Smooth muscle cell of the brain vasculature (primary cell): ENCODE measurements at regions not wholly inside any gene's neighbourhood (a gene's known extent, or its start where the extent isn't known, plus 50 kb on each side); places are given as distances from the start of the nearest gene placed in this dataset.
"Not testable (repeated sequence)": the region's sequence is repeated elsewhere in the genome, so short reads cannot be mapped to it uniquely, and the experiment has no call there.

Experiments
- DNase-seq: peaks from one replicate; pipeline ENCODE4 v3.0.0-alpha.2; 2012; ENCODE audit warnings: low read depth, low spot score

DNA sequence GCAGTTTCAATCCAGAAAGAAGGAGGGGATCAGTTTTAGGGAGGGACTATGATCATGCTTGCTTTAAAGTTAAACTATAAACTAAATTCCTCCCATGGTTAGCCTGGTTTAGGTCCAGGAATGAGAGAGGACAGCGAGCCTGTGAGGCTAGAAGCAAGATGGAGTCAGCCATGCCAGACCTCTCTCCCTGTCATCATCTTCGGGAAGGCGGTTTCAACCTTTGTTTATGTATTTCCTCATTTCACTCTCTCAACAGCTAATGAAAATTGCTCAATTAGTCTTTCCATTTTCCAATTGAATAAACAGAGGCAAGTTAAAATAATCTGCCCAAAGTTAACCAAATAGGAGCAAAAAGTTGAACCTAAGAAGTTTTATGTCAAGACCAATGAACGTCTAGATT, 201.5 kb downstream of the KCNJ2 start:
- DNase-seq, result no peak

DNA sequence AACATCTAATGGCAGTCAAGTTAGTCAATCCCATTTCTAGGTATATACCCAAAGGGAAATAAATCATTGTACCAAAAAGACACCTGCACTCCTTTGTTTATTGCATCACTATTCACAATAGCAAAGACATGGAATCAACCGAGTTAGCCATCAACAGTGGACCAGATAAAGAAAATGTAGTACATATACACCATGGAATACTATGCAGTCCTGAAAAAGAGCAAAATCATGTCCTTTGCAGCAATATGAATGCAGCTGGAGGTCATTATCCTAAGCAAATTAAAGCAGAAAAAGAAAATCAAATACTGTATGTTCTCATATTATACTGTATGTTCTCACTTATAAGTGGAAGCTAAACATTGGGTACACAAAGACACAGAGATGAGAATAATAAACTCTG, 204.0 kb downstream of the KCNJ2 start:
- no peak for DNase-seq

DNA sequence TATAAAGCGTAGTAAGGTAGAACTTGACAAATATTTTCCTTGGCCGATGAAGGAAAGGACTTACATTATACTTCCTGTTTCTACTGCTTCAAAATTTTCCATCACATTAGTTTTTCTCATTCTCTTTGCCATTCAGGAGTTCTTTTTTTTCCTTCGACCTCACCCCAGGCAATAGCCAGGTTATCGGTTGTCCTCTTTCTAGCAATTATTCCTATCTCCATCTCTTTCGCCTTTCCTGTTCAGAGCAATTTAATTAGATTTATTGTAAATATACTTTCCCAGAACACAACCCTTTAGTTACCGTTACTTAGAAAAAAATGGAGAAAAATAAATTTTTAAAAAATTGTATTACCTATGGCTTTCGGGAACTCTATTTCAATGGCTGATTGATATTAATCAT, 205.2 kb downstream of the KCNJ2 start:
- no peak for DNase-seq

DNA sequence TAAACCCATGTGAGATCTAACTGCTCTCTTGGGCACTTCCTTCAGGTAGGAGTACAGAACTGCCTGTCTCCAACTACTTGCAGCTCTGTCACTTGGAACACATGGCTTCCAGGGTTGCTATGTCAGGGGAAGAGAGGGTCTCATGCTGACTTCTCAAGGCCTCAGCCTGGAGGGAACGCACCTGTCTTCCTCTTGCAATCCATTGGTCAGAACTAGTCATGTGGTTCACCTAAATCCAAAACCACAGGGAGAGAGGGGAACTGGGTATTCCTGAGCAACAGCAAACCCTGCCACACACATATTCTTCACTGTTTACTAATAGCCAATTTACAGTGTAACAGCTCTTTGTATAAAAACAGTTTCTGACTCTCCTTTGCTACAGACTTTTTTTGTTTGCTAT, 206.1 kb downstream of the KCNJ2 start:
- no peak for DNase-seq

DNA sequence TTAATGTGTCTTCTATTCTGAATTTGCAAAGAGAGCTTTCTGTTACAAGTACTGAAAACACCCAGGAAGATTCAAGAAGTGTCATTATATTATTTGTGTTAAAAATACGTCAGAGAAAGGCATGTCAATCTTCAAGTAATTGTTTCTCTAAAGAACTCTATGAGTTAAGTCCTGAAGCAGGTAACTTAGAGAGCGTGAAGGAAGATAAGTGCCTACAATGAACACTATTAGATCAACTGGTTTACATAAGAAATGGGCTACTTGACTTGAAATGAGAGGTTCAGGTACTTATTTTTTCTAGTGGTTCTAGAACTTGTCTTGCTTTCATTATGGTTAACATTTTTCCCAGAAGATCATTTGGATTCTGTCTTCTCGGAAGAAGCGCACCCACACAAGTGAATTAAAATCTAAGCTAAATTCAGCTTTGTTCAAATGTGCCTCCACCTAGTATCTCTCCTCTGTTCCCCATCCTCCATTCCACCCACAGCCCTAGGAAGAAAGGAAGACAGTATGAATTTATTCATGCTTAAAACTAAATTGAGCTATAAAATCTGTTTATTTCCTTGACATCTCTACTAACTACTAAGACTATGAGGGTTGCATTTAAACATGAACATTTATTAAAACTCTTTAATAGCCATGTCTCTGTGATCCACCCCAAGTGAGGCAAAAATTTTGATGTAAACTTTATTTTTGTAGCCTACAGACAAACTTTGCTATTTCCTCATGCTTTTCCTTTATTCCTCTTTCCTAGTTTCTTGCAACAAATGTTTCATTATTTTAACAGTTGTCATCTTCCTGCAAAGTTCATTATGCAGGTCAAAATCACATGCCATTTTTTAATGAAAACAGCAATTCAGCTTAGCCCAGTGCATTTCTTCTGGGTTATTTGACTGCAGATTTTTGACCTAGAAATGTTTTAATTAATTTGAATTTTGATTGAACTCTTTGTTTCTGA, 206.8 kb downstream of the KCNJ2 start:
- no peak for DNase-seq

DNA sequence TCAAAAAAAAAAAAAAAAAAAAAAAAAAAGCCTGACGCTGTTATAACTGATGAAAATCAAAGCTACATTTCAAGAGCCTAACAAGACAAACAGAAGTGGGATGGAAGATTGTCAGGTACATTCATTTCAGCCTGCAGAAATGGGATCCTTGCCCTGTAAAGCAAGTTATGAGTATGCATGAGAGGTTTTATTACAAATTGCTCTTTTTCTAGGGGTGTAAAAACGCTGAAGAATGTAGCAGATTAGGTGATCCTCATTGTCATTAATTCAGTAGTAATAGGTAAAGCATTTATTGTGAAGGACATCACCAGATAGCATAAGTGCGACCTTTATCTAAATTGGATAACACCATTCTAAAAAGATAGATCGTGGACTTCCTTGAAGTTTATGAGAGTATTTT, 208.3 kb downstream of the KCNJ2 start:
- DNase-seq, result no peak

DNA sequence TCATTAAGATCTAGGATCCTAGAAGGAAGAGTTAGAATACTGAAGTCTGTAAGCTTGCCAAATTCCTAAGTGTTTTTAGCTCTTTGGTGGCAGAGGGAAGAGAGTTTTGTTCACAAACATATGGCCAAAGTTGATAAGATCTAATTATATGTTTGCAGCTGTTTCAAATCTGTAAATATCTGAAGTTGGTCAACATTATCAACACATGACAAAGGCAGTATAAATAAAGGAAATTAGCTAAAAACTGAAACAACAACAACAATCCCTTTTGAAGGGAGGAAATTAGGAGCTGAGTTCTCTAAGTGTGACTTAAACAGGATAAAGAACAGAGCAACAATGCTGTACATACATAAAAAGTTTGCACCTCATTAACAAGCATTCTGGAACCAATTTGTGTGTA, 208.7 kb downstream of the KCNJ2 start:
- DNase-seq, result no peak

DNA sequence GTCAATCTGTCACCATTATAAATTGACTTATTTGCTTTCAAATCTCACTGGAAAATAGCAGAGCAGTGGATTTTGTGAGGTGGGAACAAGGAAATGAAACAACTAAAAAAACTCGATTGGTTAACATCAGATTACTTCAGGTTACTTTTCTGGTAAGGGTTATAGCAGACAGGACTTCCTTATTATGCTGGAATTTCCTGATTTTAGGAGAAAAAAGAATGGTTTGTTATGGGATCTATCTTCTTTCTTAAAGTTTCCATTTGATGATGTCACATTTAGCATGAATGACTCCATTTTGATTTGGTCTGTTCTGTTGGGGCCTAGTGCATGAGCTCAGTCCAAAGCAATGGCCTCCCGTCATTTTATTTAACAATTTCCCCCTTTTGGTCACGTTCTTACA, 210.6 kb downstream of the KCNJ2 start:
- DNase-seq, result no peak

DNA sequence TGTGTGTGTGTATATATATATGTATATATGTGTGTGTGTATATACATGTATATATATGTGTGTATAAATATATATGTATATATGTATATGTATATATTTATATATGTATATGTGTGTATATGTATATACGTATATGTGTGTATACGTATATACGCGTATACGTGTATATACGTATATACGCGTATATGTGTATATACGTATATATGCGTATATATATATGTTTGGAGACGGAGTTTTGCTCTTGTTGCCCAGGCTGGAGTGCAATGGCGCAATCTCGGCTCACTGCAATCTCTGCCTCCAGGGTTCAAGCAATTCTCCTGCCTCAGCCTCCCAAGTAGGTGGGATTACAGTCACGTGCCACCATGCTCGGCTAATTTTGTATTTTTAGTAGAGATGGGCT, 212.6 kb downstream of the KCNJ2 start:
- not testable (repeated sequence) for DNase-seq

DNA sequence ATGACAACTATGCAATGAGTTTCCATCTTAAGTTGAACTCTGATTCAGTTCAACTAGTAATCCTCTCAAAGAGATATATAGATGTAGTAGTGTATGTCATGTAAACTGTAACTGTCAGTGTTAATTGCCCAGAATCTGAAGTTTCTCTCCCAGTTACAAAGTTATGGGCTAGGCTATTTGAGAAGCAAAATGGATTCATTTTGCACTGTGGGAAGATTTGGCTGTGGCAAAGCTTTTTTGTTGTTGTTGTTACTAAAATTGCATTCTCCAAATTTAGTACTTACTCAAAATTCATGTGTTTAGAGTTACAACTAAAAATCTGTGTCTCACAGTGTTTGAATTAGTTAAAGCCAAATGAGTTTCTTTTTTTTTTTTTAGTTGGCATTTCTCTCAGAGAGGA, 219.0 kb downstream of the KCNJ2 start:
- DNase-seq, result no peak

DNA sequence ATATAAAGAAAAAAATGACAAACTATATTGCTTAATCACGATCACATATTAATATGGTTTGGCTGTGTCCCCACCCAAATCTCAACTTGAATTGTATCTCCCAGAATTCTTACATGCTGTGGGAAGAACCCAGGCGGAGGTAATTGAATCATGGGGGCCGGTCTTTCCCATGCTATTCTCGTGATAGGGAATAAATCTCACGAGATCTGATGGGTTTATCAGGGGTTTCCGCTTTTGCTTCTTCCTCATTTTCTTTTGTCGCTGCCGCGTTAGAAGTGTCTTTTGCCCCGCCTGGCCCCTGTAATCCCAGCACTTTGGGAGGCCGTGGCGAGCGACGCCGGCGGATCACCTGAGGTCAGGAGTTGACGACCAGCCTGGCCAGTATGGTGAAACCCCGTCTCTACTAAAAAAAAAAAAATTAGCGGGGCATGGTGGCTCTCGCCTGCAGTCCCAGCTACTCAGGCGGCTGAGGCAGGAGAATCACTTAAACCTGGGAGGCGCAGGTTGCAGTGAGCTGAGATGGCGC, 220.0 kb downstream of the KCNJ2 start:
- DNase-seq, result not testable (repeated sequence)

DNA sequence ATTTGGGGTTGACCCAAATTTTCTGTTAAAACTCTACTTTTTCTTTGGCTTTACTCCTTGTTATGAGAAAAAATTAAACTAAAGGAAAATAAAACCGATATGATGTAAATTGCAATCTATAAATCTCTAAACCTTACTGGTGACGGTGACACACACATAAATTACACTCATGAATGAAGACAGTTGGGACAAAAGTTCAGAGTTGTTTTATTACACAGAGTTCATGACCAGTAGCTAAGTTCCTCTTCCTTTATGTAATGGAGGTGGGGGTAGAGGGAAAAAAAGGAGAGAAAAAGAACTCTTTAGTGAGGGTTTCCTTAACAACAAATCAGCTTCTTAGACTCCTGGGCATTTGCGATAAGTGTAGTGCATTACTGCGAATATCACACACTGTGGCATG, 220.7 kb downstream of the KCNJ2 start:
- DNase-seq, result no peak

DNA sequence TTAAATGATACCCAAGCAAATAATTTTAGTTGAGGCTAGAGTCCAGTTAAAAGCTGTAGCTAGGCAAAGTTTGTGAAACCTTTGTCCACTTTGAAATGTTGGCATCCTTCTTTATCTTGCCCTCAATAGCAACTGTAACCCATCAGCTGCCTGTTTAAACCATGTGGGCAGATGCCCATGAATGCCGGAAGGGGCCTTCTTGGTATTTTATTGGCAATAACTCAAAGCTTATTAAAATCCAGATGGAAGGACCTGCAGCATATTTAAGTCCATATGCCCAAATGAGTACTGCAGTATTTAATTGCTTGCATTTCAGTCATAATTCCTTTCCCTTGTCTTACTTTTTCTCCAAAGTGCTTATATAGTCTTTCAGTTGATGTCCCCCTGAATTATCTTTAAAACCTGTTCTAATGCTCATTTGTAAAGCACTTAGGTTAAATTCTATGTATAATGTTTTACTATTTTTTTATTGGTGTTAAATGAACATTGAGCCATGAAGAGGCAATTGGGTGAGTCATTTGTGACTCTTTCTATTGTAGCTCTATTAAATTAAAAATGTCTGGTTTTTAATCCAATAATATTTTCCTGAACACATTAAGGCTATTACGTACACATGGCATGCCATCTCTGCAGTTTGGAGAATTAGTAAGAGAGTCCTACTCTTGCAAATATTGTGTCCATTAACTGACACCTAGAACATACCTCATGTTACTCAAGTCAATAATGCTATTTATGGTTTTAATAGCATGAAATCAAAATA, 225.3 kb downstream of the KCNJ2 start:
- no peak for DNase-seq

DNA sequence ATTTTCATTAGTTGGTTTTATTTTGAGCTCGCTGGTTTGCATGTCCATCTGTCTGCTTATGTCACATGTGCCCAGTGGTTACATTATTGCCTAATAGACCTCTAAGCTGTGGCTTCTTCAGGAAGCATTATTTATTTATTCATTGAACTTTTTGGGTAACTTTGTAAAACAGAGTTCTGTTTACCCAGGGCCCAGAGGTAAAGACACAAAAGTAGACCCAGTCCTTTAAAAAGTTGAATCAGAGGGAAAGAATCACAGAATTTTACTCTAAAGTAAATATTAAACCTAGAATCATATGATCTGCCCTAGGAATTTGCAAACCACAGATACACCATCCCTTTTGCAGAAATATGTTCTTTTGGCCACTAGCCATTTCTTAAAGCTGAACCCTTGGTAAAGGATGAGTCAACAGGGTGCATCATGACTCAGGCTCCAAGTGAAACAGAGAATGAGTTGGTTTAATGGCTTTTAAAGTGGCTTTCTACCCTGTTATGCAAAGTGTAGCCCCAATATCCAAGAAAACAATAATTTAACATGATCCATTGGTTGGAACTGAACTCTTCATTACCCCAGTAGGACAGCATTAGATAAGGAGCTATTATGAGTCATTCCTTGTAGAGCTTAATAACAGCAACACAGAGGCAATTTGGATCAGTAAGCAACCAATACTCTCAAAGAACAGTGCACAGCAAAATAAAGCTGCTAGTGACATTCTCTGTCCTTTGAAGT, 236.3 kb downstream of the KCNJ2 start:
- peak; percentile 87 for DNase-seq

DNA sequence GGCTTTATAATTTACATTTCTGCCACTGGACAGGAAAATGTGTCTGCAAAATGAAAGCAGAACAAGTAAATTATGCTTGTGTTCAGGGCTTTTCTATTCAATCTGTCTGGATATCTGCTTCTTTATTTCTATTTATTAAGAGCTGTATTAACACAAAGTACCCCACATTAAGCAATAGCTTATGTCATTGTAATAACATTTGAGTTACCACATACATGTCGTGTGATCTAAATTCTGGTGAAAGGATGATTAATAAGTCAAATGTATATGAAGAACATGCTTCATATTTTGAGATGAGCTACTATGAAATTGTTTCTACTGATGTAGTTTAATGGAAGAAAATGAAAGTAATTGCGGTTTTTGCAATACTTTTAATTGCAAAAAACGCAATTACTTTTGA, 238.2 kb downstream of the KCNJ2 start:
- no peak for DNase-seq

DNA sequence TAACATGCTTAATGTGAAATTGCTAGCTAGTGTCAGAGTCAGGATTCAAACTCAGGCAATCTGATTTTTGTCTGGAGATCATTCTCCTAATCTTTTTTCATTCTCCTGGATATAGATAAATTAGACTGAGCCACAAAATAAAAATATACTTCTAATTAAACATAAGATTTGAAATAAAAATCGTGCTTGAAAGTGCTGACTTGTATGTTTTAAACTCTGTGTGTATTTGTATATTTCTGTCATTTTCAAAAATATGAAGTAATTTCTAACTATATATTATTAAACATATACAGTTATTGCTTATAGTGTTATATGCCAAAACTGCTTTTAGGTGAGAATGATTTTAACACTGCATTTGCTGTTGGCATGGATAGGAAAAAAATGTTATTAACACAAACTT, 239.4 kb downstream of the KCNJ2 start:
- no peak for DNase-seq

DNA sequence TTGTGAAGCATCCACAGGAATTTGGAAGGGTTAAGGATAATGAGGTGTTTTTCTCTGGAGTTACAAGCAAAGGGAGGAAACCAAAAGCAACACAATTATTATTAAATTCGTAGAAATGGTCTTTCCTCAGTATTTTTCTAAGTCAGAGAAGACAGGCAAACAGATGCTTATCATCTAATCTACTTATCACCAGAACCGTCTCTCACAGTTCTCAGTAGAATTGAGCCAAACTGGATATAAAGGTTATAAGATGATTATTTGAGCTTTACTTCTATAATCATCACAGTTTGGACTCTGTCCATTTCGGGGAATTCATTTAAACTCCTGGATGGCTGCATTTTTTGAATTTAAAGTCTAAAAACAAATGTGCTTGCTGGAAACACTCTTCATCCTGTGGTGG, 245.0 kb downstream of the KCNJ2 start:
- no peak for DNase-seq

DNA sequence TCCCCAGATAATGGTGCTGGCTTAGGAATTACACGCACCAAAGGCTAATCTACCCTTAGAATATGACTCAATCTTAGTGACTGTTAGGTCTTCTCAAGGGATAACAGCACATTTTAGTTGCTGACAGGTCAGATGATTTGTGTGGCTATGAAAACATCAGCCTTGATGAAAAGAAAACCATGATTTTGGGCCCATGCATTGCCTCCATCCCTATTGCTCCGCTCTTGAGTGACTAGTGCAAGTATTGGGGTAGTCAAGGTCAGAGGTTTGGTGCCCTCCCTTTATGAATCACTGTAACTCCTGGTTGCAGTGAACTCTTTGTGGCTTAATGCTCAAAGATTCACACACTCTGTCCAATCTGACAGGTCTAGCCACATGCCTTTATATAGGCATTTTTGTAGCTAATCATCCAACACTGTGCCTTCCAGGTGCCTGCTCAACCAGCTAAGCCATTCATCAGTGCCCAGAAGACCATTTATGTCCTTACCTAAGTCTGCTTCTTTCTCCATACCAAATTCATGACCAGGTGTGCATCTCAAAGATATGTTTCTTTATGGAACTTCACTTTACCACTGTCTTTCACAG, 251.6 kb downstream of the KCNJ2 start:
- no peak for DNase-seq

DNA sequence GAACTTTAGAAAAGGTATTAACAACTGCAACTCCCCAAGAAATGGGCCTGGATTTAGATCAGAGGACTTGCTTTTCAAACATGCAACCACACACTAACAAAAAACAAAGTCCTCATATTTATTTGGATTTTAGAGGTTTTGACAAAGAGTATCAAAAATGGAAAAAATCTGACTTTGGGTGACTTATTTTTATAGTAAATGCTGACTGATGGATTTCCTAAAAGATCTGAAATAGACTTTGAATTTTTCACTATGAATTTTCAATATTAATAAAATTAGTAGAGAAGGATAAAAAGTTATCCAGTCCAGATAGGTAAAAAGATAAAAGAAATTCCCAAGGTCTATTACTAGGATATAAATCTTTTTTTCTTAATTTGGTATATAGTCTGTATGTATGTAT, 253.5 kb downstream of the KCNJ2 start:
- no peak for DNase-seq

DNA sequence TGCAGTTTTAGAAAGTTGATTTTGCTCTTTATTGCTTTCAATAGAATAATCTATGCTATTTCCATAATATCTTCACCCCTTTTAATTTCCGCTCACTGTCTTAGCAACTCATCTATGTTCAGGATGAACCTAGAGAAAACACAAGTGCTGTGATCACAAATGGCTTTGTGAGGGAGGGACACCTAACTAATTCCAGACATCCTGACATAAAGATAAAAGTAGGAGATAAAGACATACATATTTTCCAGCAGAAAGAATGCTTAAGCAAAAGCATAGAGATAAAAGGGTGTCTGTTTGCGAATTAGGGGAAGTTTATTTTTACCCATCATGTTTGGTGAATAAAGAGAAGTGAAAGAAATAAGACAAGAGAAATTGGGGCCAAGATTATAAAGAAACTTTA, 254.2 kb downstream of the KCNJ2 start:
- DNase-seq, result no peak

DNA sequence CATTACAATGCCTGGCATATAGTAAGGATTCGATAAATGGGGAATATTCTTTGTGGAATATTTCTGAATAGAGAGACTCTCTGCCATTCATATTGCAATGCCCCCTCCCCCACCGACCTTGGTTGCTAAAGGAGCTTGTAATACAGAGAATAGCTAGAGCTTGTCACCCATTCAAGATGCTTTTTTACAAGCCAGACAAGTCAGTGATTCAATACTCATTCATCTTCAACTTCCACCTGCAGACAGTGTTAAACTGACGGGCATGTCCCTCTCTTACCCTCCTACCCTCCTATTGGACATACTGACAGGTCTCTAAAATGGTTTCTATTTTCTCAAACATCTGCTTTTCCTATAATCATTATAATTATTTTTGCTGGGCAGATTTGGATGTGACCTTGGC, 257.4 kb downstream of the KCNJ2 start:
- DNase-seq, result no peak
